Right lobe of liver (tissue), 6 donors: ENCODE measurements at regions not wholly inside any gene's neighbourhood (a gene's known extent, or its start where the extent isn't known, plus 50 kb on each side); places are given as distances from the start of the nearest gene placed in this dataset.

Source experiments
- ATAC-seq, 4 donors: fragments of 200-7000 bp; cut with Tn5 transposase; one replicate each; pipeline ENCODE4 v1.9.1; 2020; ENCODE audit warnings: mild to moderate bottlenecking in 4 of 4, moderate library complexity in 4 of 4
- DNase-seq, 3 donors: peaks; one replicate each; pipeline ENCODE4 v3.0.0-alpha.2; 2020
- H3K27ac ChIP-seq, 3 donors: fragments of 200-600 bp; one replicate each; pipeline ENCODE4 v1.8.0; 2022
- H3K27me3 ChIP-seq, 2 donors: fragments of 200-600 bp; one replicate each; pipeline ENCODE4 v1.8.0; 2022
- H3K36me3 ChIP-seq, 4 donors: fragments of 200-600 bp; sonication (generic) in 1 of 4; one replicate each; pipeline versions ENCODE4 v1.5.1 to v1.8.0; 2017 to 2022; ENCODE audit warnings: control low read depth in 1 of 4
- H3K4me1 ChIP-seq, 4 donors: fragments of 200-600 bp; sonication (generic) in 1 of 4; one replicate each; pipeline versions ENCODE4 v1.5.1 to v1.8.0; 2017 to 2022; ENCODE audit warnings: control low read depth in 1 of 4
- H3K4me3 ChIP-seq, 3 donors: fragments of 200-600 bp; one replicate each; pipeline ENCODE4 v1.8.0; 2022
- H3K9me3 ChIP-seq, 4 donors: fragments of 200-600 bp; sonication (generic) in 1 of 4; one replicate each; pipeline versions ENCODE4 v1.5.1 to v1.8.0; 2017 to 2022; ENCODE audit warnings: control low read depth in 1 of 4
- CTCF ChIP-seq, 4 donors: fragments of 200-600 bp in 3 of 4; fragments of 450-650 bp in 1 of 4; IDR thresholded peaks; one replicate each; pipeline versions ENCODE4 v1.5.1 to v1.8.0; 2016 to 2022; ENCODE audit warnings: antibody characterized with exemption in 4 of 4, mild to moderate bottlenecking in 2 of 4
- POLR2A ChIP-seq: fragments of 450-650 bp; IDR thresholded peaks from one replicate; pipeline ENCODE4 v1.6.1; 2017; ENCODE audit warnings: antibody characterized with exemption, mild to moderate bottlenecking
- WGBS: methylation state at CpG from one replicate; pipeline ENCODE4 v1.1.6; 2018; ENCODE audit warnings: low coverage, low lambda C conversion rate; ENCODE audit not compliant: insufficient coverage; ENCODE audit errors: missing lambda C conversion rate; 5-methylcytosine and 5-hydroxymethylcytosine counted together
- intact Hi-C, 2 donors: fragments of 100-400 bp; cut with DNase I; formaldehyde crosslinking; loops; one replicate each; pipeline versions ENCODE4 v1.11.2 to v1.14.1; 2022
- donor health status: DM: no; HTN: yes; CAD: no.
- donor health status: DM: no; HTN: no; CAD: no.
- donor health status: DM: no; HTN: no; CAD: no.
- donor health status: DM: no; HTN: yes; CAD: no.
- donor health status: DM: no; HTN: yes; CAD: no.

- Histone ChIP-seq H3K4me1 (peaks cover 0 to 20% (median 5%) of the 10 kb centered on the region in 4 donors), H3K36me3 (no peaks in the 10 kb centered on the region), H3K4me3 (no peak overlapping the region), H3K27ac (no peak overlapping the region), H3K9me3 (no peaks in the 10 kb centered on the region), H3K27me3 (no peaks in the 10 kb centered on the region)
- WGBS = 82% methylated on average over 2 of the region's 2 CpGs
- ATAC-seq (no peak), DNase-seq (no peak)
- intact Hi-C loops = no loop called here
- no peak for TF ChIP-seq POLR2A
- no peak for TF ChIP-seq CTCF (IDR thresholded peaks at IDR 0.05)
Observed at GRCh38 chr1:60826320-60827094, 255.9 kb upstream of the NFIA start.

GRCh38 chr1:60825593-60825992 lies 256.8 kb upstream of the NFIA start:
- no peak for ATAC-seq
- H3K27me3 ChIP-seq = no peaks in the 10 kb centered on the region
- no CpG with 5 or more reads among the region's 1 CpG for WGBS

GRCh38 chr1:60823151-60823550 lies 259.2 kb upstream of the NFIA start:
- Histone ChIP-seq H3K27ac (no peak overlapping the region), H3K9me3 (no peaks in the 10 kb centered on the region), H3K36me3 (no peaks in the 10 kb centered on the region), H3K4me3 (no peak overlapping the region), H3K4me1 (no peaks in the 10 kb centered on the region), H3K27me3 (no peaks in the 10 kb centered on the region)
- no peak for TF ChIP-seq CTCF (IDR thresholded peaks at IDR 0.05)
- no peak for TF ChIP-seq POLR2A
- DNase-seq = no peak
- ATAC-seq = no peak
- WGBS = 78% methylated on average over 1 of the region's 1 CpG
- intact Hi-C loops = no loop called here

More at GRCh38 chr1:60825593-60825992, 256.8 kb upstream of the NFIA start:
- H3K4me3 ChIP-seq = no peak overlapping the region
- peaks cover 0 to 12% (median 4%) of the 10 kb centered on the region in 4 donors for H3K4me1 ChIP-seq
- DNase-seq = no peak
- no peak for TF ChIP-seq CTCF (IDR thresholded peaks at IDR 0.05)
- TF ChIP-seq POLR2A = no peak
- H3K9me3 ChIP-seq = no peaks in the 10 kb centered on the region
- H3K27ac ChIP-seq = no peak overlapping the region
- H3K36me3 ChIP-seq = no peaks in the 10 kb centered on the region
- intact Hi-C loops = no loop called here

- no peaks in the 10 kb centered on the region for H3K4me1 ChIP-seq
- DNase-seq (no peak), ATAC-seq (no peak)
- no peak overlapping the region for H3K4me3 ChIP-seq
- no peaks in the 10 kb centered on the region for H3K36me3 ChIP-seq
- TF ChIP-seq CTCF (IDR thresholded peaks at IDR 0.05) (no peak), POLR2A (no peak)
- WGBS = 75% methylated on average over 1 of the region's 1 CpG
- intact Hi-C loops = no loop called here
- H3K27ac ChIP-seq = no peak overlapping the region
- no peaks in the 10 kb centered on the region for H3K9me3 ChIP-seq
- H3K27me3 ChIP-seq = no peaks in the 10 kb centered on the region
Observed at GRCh38 chr1:60822252-60822651, 260.1 kb upstream of the NFIA start.
